Skin epidermis (tissue), 12 donors: ENCODE measurements at regions not wholly inside any gene's neighbourhood (a gene's known extent, or its start where the extent isn't known, plus 50 kb on each side); places are given as distances from the start of the nearest gene placed in this dataset.
"Not testable (repeated sequence)": the region's sequence is repeated elsewhere in the genome, so short reads cannot be mapped to it uniquely, and the experiment has no call there.

Source experiments
- H3K27ac ChIP-seq, 21 experiments: fragments of 200-600 bp; sonication (generic) in 11 of 21; one replicate each; pipeline ENCODE4 v1.5.0; 2020; ENCODE audit warnings: mild to moderate bottlenecking in 3 of 21, inconsistent platforms in 2 of 21, moderate library complexity in 2 of 21
- H3K4me3 ChIP-seq, 7 experiments: fragments of 200-600 bp; sonication (generic) in 2 of 7; one replicate each; pipeline ENCODE4 v1.5.0; 2020; ENCODE audit warnings: inconsistent platforms in 2 of 7, mild to moderate bottlenecking in 2 of 7, moderate library complexity in 1 of 7

GRCh38 chr13:84775920-84776319 lies 893.6 kb upstream of the SLITRK1 start:
- not testable (repeated sequence) for H3K4me3 ChIP-seq, H3K27ac ChIP-seq

GRCh38 chr13:84774111-84774510 lies 891.8 kb upstream of the SLITRK1 start:
- Histone ChIP-seq H3K4me3 (no peak overlapping the region), H3K27ac (no peak overlapping the region)

- no peak overlapping the region for H3K4me3 ChIP-seq
- H3K27ac ChIP-seq, result no peak overlapping the region
Observed at GRCh38 chr13:84760956-84761355, 878.7 kb upstream of the SLITRK1 start.

- Histone ChIP-seq H3K27ac (no peak overlapping the region), H3K4me3 (no peak overlapping the region)
Observed at GRCh38 chr13:84749126-84749525, 866.9 kb upstream of the SLITRK1 start.

GRCh38 chr13:84745051-84745551 lies 862.8 kb upstream of the SLITRK1 start:
- no peak overlapping the region for H3K27ac ChIP-seq
- H3K4me3 ChIP-seq, result no peak overlapping the region

- no peak overlapping the region for H3K27ac ChIP-seq
- no peak overlapping the region for H3K4me3 ChIP-seq
Observed at GRCh38 chr13:84744203-84744602, 861.9 kb upstream of the SLITRK1 start.

- Histone ChIP-seq H3K4me3 (no peak overlapping the region), H3K27ac (no peak overlapping the region)
Observed at GRCh38 chr13:84741253-84741652, 859.0 kb upstream of the SLITRK1 start.

- H3K4me3 ChIP-seq, result no peak overlapping the region
- no peak overlapping the region for H3K27ac ChIP-seq
Observed at GRCh38 chr13:84739021-84739420, 856.7 kb upstream of the SLITRK1 start.

- no peak overlapping the region for H3K27ac ChIP-seq
- no peak overlapping the region for H3K4me3 ChIP-seq
Observed at GRCh38 chr13:84737661-84738060, 855.4 kb upstream of the SLITRK1 start.

GRCh38 chr13:84730376-84730775 lies 848.1 kb upstream of the SLITRK1 start:
- Histone ChIP-seq H3K4me3 (no peak overlapping the region), H3K27ac (no peak overlapping the region)

- Histone ChIP-seq H3K4me3 (no peak overlapping the region), H3K27ac (no peak overlapping the region)
Observed at GRCh38 chr13:84705982-84706710, 823.9 kb upstream of the SLITRK1 start.

- Histone ChIP-seq H3K4me3 (no peak overlapping the region), H3K27ac (no peak overlapping the region)
Observed at GRCh38 chr13:84702174-84702573, 819.9 kb upstream of the SLITRK1 start.

GRCh38 chr13:84697591-84697990 lies 815.3 kb upstream of the SLITRK1 start:
- not testable (repeated sequence) for H3K27ac ChIP-seq, H3K4me3 ChIP-seq

- H3K4me3 ChIP-seq, result no peak overlapping the region
- no peak overlapping the region for H3K27ac ChIP-seq
Observed at GRCh38 chr13:84686973-84687372, 804.7 kb upstream of the SLITRK1 start.

- Histone ChIP-seq H3K27ac (no peak overlapping the region), H3K4me3 (no peak overlapping the region)
Observed at GRCh38 chr13:84686458-84686857, 804.2 kb upstream of the SLITRK1 start.

- H3K27ac ChIP-seq, result no peak overlapping the region
- no peak overlapping the region for H3K4me3 ChIP-seq
Observed at GRCh38 chr13:84684804-84685203, 802.5 kb upstream of the SLITRK1 start.

- Histone ChIP-seq H3K4me3 (no peak overlapping the region), H3K27ac (no peak overlapping the region)
Observed at GRCh38 chr13:84684048-84684662, 801.9 kb upstream of the SLITRK1 start.

- Histone ChIP-seq H3K4me3 (no peak overlapping the region), H3K27ac (no peak overlapping the region)
Observed at GRCh38 chr13:84683448-84683847, 801.2 kb upstream of the SLITRK1 start.

- H3K27ac ChIP-seq, result no peak overlapping the region
- no peak overlapping the region for H3K4me3 ChIP-seq
Observed at GRCh38 chr13:84677836-84678235, 795.6 kb upstream of the SLITRK1 start.

GRCh38 chr13:84672616-84673015 lies 790.3 kb upstream of the SLITRK1 start:
- Histone ChIP-seq H3K4me3 (no peak overlapping the region), H3K27ac (no peak overlapping the region)

- H3K4me3 ChIP-seq, result no peak overlapping the region
Observed at GRCh38 chr13:84670245-84670644, 788.0 kb upstream of the SLITRK1 start.

GRCh38 chr13:84668637-84669036 lies 786.4 kb upstream of the SLITRK1 start:
- Histone ChIP-seq H3K27ac (no peak overlapping the region), H3K4me3 (no peak overlapping the region)

More at GRCh38 chr13:84670245-84670644, 788.0 kb upstream of the SLITRK1 start:
- H3K27ac ChIP-seq, result no peak overlapping the region
